Amygdala (tissue), 56 donors: ENCODE measurements at regions not wholly inside any gene's neighbourhood (a gene's known extent, or its start where the extent isn't known, plus 50 kb on each side); places are given as distances from the start of the nearest gene placed in this dataset.

Experiments used
- DNase-seq, 56 donors: peaks; one replicate each; lab custom pipeline; 2025; lab: John Stamatoyannopoulos, UW

GRCh38 chr10:55404094-55404493, 603.1 kb upstream of the PCDH15 start:
- no peak for DNase-seq

GRCh38 chr10:55400075-55400849, 599.2 kb upstream of the PCDH15 start:
- DNase-seq = no peak

GRCh38 chr10:55398497-55398882, 597.5 kb upstream of the PCDH15 start:
- DNase-seq = no peak

GRCh38 chr10:55397777-55398496, 596.9 kb upstream of the PCDH15 start:
- no peak for DNase-seq

- DNase-seq = no peak
These were observed 577.2 kb upstream of the PCDH15 start for GRCh38 chr10:55378196-55378595.

- DNase-seq = no peak
These were observed 573.9 kb upstream of the PCDH15 start for GRCh38 chr10:55374917-55375316.

GRCh38 chr10:55374060-55374459, 573.0 kb upstream of the PCDH15 start:
- DNase-seq = no peak

GRCh38 chr10:55369670-55370420, 568.8 kb upstream of the PCDH15 start:
- no peak for DNase-seq

GRCh38 chr10:55368467-55368866, 567.4 kb upstream of the PCDH15 start:
- DNase-seq = no peak

- DNase-seq = no peak
These were observed 566.5 kb upstream of the PCDH15 start for GRCh38 chr10:55367555-55367954.

- no peak for DNase-seq
These were observed 557.5 kb upstream of the PCDH15 start for GRCh38 chr10:55358539-55358938.

GRCh38 chr10:55353414-55353813, 552.4 kb upstream of the PCDH15 start:
- DNase-seq = no peak

- no peak for DNase-seq
These were observed 550.4 kb upstream of the PCDH15 start for GRCh38 chr10:55351431-55351830.

- no peak for DNase-seq
These were observed 547.5 kb upstream of the PCDH15 start for GRCh38 chr10:55348534-55348933.

- no peak for DNase-seq
These were observed 529.5 kb upstream of the PCDH15 start for GRCh38 chr10:55330486-55330885.

- DNase-seq = no peak
These were observed 528.8 kb upstream of the PCDH15 start for GRCh38 chr10:55329796-55330195.

- no peak for DNase-seq
These were observed 519.2 kb upstream of the PCDH15 start for GRCh38 chr10:55320187-55320700.

- peak in 2 of 56 donors; percentile 0 to 2 for DNase-seq
These were observed 511.0 kb upstream of the PCDH15 start for GRCh38 chr10:55311848-55312635.

GRCh38 chr10:55310143-55310542, 509.1 kb upstream of the PCDH15 start:
- DNase-seq = no peak

GRCh38 chr10:55305285-55305684, 504.3 kb upstream of the PCDH15 start:
- DNase-seq = no peak
